22Rv1 (cell line): ENCODE measurements at regions not wholly inside any gene's neighbourhood (a gene's known extent, or its start where the extent isn't known, plus 50 kb on each side); places are given as distances from the start of the nearest gene placed in this dataset.

Source experiments
- CTCF ChIP-seq: fragments of 450-650 bp; IDR thresholded peaks from 2 replicates; pipeline ENCODE4 v1.5.1; 2017; ENCODE audit warnings: mild to moderate bottlenecking
- ZFX ChIP-seq: fragments of 450-650 bp; IDR thresholded peaks from 2 replicates; pipeline ENCODE4 v1.6.1; 2017; ENCODE audit warnings: antibody characterized with exemption, borderline replicate concordance

- TF ChIP-seq CTCF (no peak), ZFX (no peak)
These were observed 252.6 kb upstream of the B3GAT1 start for GRCh38 chr11:134664447-134665187.
